HCT116 (cell line): ENCODE measurements at regions not wholly inside any gene's neighbourhood (a gene's known extent, or its start where the extent isn't known, plus 50 kb on each side); places are given as distances from the start of the nearest gene placed in this dataset.

ENCODE experiments used
- ATAC-seq: fragments of 200-7000 bp; cut with Tn5 transposase; 2 replicates; pipeline ENCODE4 v1.9.1; 2020; ENCODE audit warnings: mild to moderate bottlenecking, moderate library complexity
- BruUV-seq: library from RNA; stranded (reverse); fragments of 400-500 nt; replicated peaks from 2 replicates; lab custom pipeline; 2021; lab: Mats Ljungman, UMichigan
- CTCF ChIA-PET: fragments of 300-600 bp; sonication (Branson Sonifier 250); formaldehyde crosslinking; loops from one replicate; lab custom pipeline; 2021; ENCODE audit warnings: antibody characterized with exemption; lab: Charles Lee
- POLR2A ChIA-PET: fragments of 300-600, 350-600 bp; sonication (Branson Sonifier 250); formaldehyde crosslinking; loops from one replicate; lab custom pipeline; 2021; ENCODE audit warnings: antibody characterized with exemption; lab: Charles Lee
- RAD21 ChIA-PET, 2 experiments: fragments of 300-600 bp; sonication (Branson Sonifier 250); formaldehyde crosslinking; loops; one replicate each; lab custom pipeline; 2023; ENCODE audit warnings: low total read pairs in 2 of 2; ENCODE audit not compliant: uncharacterized antibody in 2 of 2, unreplicated experiment in 2 of 2, low non-redundant PET in 1 of 2; lab: Charles Lee
- DNase-seq: peaks from one replicate; pipeline ENCODE4 v3.0.0-alpha.2; 2010; ENCODE audit warnings: low read depth, low spot score
- H2AFZ ChIP-seq: fragments of 200-600 bp; shearing (Covaris generic), sonication (generic); 2 replicates; pipeline ENCODE4 v1.6.1; 2017; ENCODE audit warnings: low read depth, mixed run types, mixed read lengths, antibody characterized with exemption, low read length; ENCODE audit not compliant: poor library complexity, severe bottlenecking
- H3K27ac ChIP-seq: 2 replicates; pipeline ENCODE4 v1.5.1; 2012; ENCODE audit warnings: low read depth, low read length
- H3K27me3 ChIP-seq: fragments of 200-600 bp; sonication (generic); 2 replicates; pipeline ENCODE4 v1.6.1; 2016; ENCODE audit warnings: mixed run types, low read length, mixed read lengths; ENCODE audit not compliant: insufficient read depth
- H3K36me3 ChIP-seq, 2 experiments: fragments of 200-500 bp in 1 of 2; fragments of 200-600 bp in 1 of 2; sonication (Bioruptor generic) in 1 of 2; sonication (generic) in 1 of 2; 2 replicates each; pipeline versions ENCODE4 v1.5.1 to v1.6.1; 2014 to 2016; ENCODE audit warnings: low read length in 2 of 2, inconsistent platforms in 1 of 2, mixed read lengths in 1 of 2, mixed run types in 1 of 2; ENCODE audit not compliant: insufficient read depth in 2 of 2, control insufficient read depth in 1 of 2
- H3K4me1 ChIP-seq, 2 experiments: fragments of 200-600 bp in 1 of 2; sonication (generic) in 1 of 2; 2 replicates each; pipeline versions ENCODE4 v1.5.1 to v1.6.1; 2012 to 2017; ENCODE audit warnings: low read length in 2 of 2, inconsistent platforms in 1 of 2, mild to moderate bottlenecking in 1 of 2, mixed read lengths in 1 of 2, mixed run types in 1 of 2, moderate library complexity in 1 of 2; ENCODE audit not compliant: insufficient read depth in 2 of 2, control insufficient read depth in 1 of 2
- H3K4me2 ChIP-seq: fragments of 200-600 bp; sonication (generic); 2 replicates; pipeline ENCODE4 v1.6.1; 2017; ENCODE audit warnings: mixed run types, low read length, mixed read lengths
- H3K4me3 ChIP-seq, 2 experiments: fragments of 200-600 bp in 1 of 2; sonication (generic) in 1 of 2; replicated peaks in 1 of 2; 2 replicates each; pipeline ENCODE4 v1.5.1; 2011 to 2016; ENCODE audit warnings: low read length in 2 of 2, control low read depth in 1 of 2, low read depth in 1 of 2, mild to moderate bottlenecking in 1 of 2, mixed read lengths in 1 of 2, mixed run types in 1 of 2
- H3K79me2 ChIP-seq: fragments of 200-600 bp; sonication (generic); 2 replicates; pipeline ENCODE4 v1.6.1; 2017; ENCODE audit warnings: mild to moderate bottlenecking, mixed run types, low read length, moderate library complexity, mixed read lengths; ENCODE audit not compliant: insufficient read depth
- H3K9ac ChIP-seq: fragments of 200-600 bp; sonication (generic); 2 replicates; pipeline ENCODE4 v1.6.1; 2016; ENCODE audit warnings: low read length, mixed read lengths
- H3K9me2 ChIP-seq: fragments of 200-600 bp; sonication (generic), shearing (Covaris generic); 2 replicates; pipeline ENCODE4 v1.6.1; 2017; ENCODE audit warnings: mixed run types, mild to moderate bottlenecking, moderate library complexity; ENCODE audit not compliant: insufficient read depth
- H3K9me3 ChIP-seq, 2 experiments: fragments of 200-500 bp in 1 of 2; fragments of 200-600 bp in 1 of 2; sonication (Bioruptor generic) in 1 of 2; sonication (generic) in 1 of 2; 2 replicates each; pipeline ENCODE4 v1.6.1; 2014 to 2017; ENCODE audit warnings: low read length in 2 of 2, mixed read lengths in 2 of 2, inconsistent platforms in 1 of 2, low read depth in 1 of 2, mild to moderate bottlenecking in 1 of 2, mixed run types in 1 of 2, moderate library complexity in 1 of 2; ENCODE audit not compliant: control insufficient read depth in 1 of 2, insufficient read depth in 1 of 2
- H4K20me1 ChIP-seq: fragments of 200-600 bp; sonication (generic), shearing (Covaris generic); 2 replicates; pipeline ENCODE4 v1.6.1; 2017; ENCODE audit warnings: mixed run types, mild to moderate bottlenecking, moderate library complexity; ENCODE audit not compliant: insufficient read depth
- CEBPB ChIP-seq: IDR thresholded peaks from 2 replicates; pipeline ENCODE4 v1.6.1; 2012; ENCODE audit warnings: low read depth
- EGR1 ChIP-seq: IDR thresholded peaks from 2 replicates; pipeline ENCODE4 v1.6.1; 2012; ENCODE audit warnings: low read depth
- ELF1 ChIP-seq: IDR thresholded peaks from 2 replicates; pipeline ENCODE4 v1.6.1; 2012; ENCODE audit warnings: low read depth, borderline replicate concordance
- EZH2 ChIP-seq: fragments of 200-600 bp; sonication (generic); IDR thresholded peaks from 2 replicates; pipeline ENCODE4 v1.6.1; 2017; ENCODE audit warnings: antibody characterized with exemption, mixed run types
- FOSL1 ChIP-seq: IDR thresholded peaks from 2 replicates; pipeline ENCODE4 v1.6.1; 2012; ENCODE audit warnings: low read depth
- RAD21 ChIP-seq: IDR thresholded peaks from 2 replicates; pipeline ENCODE4 v1.6.1; 2012; ENCODE audit warnings: low read depth, mild to moderate bottlenecking
- SIN3A ChIP-seq: IDR thresholded peaks from 2 replicates; pipeline ENCODE4 v1.6.1; 2012; ENCODE audit warnings: low read depth
- TCF7L2 ChIP-seq: IDR thresholded peaks from 2 replicates; pipeline ENCODE4 v1.7.0; 2011; ENCODE audit warnings: borderline replicate concordance, inconsistent platforms; ENCODE audit not compliant: insufficient read depth, insufficient read length; ENCODE audit errors: extremely low read depth
- YY1 ChIP-seq: IDR thresholded peaks from 2 replicates; pipeline ENCODE4 v1.6.1; 2011; ENCODE audit warnings: low read length, low read depth, moderate library complexity, mild to moderate bottlenecking; ENCODE audit not compliant: insufficient replicate concordance; ENCODE audit errors: extremely low read depth
- ZFX ChIP-seq: fragments of 450-650 bp; IDR thresholded peaks from 2 replicates; pipeline ENCODE4 v1.6.1; 2017
- intact Hi-C: fragments of 100-400 bp; cut with micrococcal nuclease; formaldehyde crosslinking; loops from 2 replicates; pipeline ENCODE4 v1.10.0; 2022
- TF ChIP-seq, protein P1 (sequence below): IDR thresholded peaks from 2 replicates; pipeline ENCODE4 v1.6.1; 2012
- TF ChIP-seq, protein P2 (sequence below): IDR thresholded peaks from 2 replicates; pipeline ENCODE4 v1.6.1; 2012
- TF ChIP-seq, protein P3 (sequence below): IDR thresholded peaks from 2 replicates; pipeline ENCODE4 v1.6.1; 2012; ENCODE audit warnings: low read depth
- TF ChIP-seq, protein P4 (sequence below), 3 experiments: fragments of 200-600 bp in 1 of 3; sonication (generic) in 1 of 3; IDR thresholded peaks in 2 of 3; conservative IDR thresholded peaks in 1 of 3; 2 replicates each; pipeline ENCODE4 v1.5.1; 2012 to 2017; ENCODE audit warnings: low read depth in 2 of 3, low read length in 2 of 3, antibody characterized with exemption in 1 of 3, borderline replicate concordance in 1 of 3, control low read depth in 1 of 3, mild to moderate bottlenecking in 1 of 3, mixed read lengths in 1 of 3, mixed run types in 1 of 3, moderate library complexity in 1 of 3; ENCODE audit not compliant: insufficient read depth in 1 of 3
- TF ChIP-seq, protein P5 (sequence below): IDR thresholded peaks from 2 replicates; pipeline ENCODE4 v1.6.1; 2011; ENCODE audit warnings: mild to moderate bottlenecking, low read length, moderate library complexity; ENCODE audit not compliant: insufficient replicate concordance; ENCODE audit errors: extremely low read depth

DNA sequence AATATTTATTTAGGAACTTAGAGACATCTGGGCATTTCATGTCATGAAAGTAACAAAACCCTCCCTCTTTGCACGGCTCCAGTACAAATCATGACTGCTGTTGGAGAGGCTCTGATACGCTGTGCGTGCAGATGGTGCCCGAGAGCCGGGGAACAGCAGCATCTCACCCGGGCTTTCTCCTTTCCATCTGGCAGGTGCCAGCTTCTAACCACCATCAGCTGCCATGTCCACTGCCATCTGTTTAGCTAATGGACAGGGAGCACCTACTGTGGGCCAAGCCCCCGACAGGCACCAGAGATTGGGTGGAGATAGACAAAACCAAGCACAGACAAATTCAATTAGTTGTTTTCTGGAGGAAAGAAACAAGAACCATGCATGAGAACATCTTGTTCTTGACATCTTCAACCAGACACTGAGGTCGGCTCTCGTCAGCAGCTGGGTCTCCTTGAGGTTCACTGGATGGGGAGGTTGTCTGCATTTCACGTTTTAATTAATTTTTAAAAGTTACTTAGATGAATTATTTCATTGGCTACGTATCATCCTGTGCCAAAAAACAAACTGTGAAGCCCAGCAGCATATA lies 323.7 kb downstream of the THBS2 start:
- Histone ChIP-seq H3K36me3 (no peaks in the 10 kb centered on the region), H3K4me3 (no peak overlapping the region), H3K4me1 (no peaks in the 10 kb centered on the region), H3K27me3 (no peaks in the 10 kb centered on the region), H3K27ac (no peak overlapping the region), H3K9me2 (no peaks in the 10 kb centered on the region), H4K20me1 (no peaks in the 10 kb centered on the region), H2AFZ (no peak overlapping the region), H3K4me2 (no peak overlapping the region), H3K9ac (no peak overlapping the region), H3K79me2 (no peaks in the 10 kb centered on the region), H3K9me3 (peaks cover 0 to 5% of the 10 kb centered on the region in 2 experiments; a peak in 3 of 4 replicates)
- no TSS peak for BruUV-seq
- ChIA-PET CTCF (no interaction called here), RAD21 (no interaction called here), POLR2A (no interaction called here)
- no peak for DNase-seq
- intact Hi-C loops: no loop called here
- no peak for ATAC-seq
- TF ChIP-seq, protein P1, sequence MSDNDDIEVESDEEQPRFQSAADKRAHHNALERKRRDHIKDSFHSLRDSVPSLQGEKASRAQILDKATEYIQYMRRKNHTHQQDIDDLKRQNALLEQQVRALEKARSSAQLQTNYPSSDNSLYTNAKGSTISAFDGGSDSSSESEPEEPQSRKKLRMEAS: no peak
- TF ChIP-seq, protein P2, sequence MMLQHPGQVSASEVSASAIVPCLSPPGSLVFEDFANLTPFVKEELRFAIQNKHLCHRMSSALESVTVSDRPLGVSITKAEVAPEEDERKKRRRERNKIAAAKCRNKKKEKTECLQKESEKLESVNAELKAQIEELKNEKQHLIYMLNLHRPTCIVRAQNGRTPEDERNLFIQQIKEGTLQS: no peak
- TF ChIP-seq RAD21 (no peak), ELF1 (no peak), YY1 (no peak), ZFX (no peak), FOSL1 (no peak), SIN3A (no peak), EGR1 (no peak), TCF7L2 (no peak), EZH2 (no peak), CEBPB (no peak)
- TF ChIP-seq, protein P3, sequence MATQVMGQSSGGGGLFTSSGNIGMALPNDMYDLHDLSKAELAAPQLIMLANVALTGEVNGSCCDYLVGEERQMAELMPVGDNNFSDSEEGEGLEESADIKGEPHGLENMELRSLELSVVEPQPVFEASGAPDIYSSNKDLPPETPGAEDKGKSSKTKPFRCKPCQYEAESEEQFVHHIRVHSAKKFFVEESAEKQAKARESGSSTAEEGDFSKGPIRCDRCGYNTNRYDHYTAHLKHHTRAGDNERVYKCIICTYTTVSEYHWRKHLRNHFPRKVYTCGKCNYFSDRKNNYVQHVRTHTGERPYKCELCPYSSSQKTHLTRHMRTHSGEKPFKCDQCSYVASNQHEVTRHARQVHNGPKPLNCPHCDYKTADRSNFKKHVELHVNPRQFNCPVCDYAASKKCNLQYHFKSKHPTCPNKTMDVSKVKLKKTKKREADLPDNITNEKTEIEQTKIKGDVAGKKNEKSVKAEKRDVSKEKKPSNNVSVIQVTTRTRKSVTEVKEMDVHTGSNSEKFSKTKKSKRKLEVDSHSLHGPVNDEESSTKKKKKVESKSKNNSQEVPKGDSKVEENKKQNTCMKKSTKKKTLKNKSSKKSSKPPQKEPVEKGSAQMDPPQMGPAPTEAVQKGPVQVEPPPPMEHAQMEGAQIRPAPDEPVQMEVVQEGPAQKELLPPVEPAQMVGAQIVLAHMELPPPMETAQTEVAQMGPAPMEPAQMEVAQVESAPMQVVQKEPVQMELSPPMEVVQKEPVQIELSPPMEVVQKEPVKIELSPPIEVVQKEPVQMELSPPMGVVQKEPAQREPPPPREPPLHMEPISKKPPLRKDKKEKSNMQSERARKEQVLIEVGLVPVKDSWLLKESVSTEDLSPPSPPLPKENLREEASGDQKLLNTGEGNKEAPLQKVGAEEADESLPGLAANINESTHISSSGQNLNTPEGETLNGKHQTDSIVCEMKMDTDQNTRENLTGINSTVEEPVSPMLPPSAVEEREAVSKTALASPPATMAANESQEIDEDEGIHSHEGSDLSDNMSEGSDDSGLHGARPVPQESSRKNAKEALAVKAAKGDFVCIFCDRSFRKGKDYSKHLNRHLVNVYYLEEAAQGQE: no peak
- TF ChIP-seq, protein P4, sequence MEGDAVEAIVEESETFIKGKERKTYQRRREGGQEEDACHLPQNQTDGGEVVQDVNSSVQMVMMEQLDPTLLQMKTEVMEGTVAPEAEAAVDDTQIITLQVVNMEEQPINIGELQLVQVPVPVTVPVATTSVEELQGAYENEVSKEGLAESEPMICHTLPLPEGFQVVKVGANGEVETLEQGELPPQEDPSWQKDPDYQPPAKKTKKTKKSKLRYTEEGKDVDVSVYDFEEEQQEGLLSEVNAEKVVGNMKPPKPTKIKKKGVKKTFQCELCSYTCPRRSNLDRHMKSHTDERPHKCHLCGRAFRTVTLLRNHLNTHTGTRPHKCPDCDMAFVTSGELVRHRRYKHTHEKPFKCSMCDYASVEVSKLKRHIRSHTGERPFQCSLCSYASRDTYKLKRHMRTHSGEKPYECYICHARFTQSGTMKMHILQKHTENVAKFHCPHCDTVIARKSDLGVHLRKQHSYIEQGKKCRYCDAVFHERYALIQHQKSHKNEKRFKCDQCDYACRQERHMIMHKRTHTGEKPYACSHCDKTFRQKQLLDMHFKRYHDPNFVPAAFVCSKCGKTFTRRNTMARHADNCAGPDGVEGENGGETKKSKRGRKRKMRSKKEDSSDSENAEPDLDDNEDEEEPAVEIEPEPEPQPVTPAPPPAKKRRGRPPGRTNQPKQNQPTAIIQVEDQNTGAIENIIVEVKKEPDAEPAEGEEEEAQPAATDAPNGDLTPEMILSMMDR (IDR thresholded peaks at IDR 0.05 in 2 of 3, conservative IDR thresholded peaks at IDR 0.05 in 1 of 3; ENCODE audit: borderline replicate concordance in 1 of 3, insufficient read depth in 1 of 3, low read depth in 2 of 3, low read length in 2 of 3): no peak
- TF ChIP-seq, protein P5, sequence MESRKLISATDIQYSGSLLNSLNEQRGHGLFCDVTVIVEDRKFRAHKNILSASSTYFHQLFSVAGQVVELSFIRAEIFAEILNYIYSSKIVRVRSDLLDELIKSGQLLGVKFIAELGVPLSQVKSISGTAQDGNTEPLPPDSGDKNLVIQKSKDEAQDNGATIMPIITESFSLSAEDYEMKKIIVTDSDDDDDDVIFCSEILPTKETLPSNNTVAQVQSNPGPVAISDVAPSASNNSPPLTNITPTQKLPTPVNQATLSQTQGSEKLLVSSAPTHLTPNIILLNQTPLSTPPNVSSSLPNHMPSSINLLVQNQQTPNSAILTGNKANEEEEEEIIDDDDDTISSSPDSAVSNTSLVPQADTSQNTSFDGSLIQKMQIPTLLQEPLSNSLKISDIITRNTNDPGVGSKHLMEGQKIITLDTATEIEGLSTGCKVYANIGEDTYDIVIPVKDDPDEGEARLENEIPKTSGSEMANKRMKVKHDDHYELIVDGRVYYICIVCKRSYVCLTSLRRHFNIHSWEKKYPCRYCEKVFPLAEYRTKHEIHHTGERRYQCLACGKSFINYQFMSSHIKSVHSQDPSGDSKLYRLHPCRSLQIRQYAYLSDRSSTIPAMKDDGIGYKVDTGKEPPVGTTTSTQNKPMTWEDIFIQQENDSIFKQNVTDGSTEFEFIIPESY: no peak
